HG03135 (cell line): ENCODE measurements at regions not wholly inside any gene's neighbourhood (a gene's known extent, or its start where the extent isn't known, plus 50 kb on each side); places are given as distances from the start of the nearest gene placed in this dataset.

Source experiments
- ATAC-seq: cut with Tn5 transposase; IDR thresholded peaks from one replicate; pipeline ENCODE4 v1.9.1; 2021; ENCODE audit warnings: mild to moderate bottlenecking, moderate library complexity; ENCODE audit not compliant: unreplicated experiment

DNA sequence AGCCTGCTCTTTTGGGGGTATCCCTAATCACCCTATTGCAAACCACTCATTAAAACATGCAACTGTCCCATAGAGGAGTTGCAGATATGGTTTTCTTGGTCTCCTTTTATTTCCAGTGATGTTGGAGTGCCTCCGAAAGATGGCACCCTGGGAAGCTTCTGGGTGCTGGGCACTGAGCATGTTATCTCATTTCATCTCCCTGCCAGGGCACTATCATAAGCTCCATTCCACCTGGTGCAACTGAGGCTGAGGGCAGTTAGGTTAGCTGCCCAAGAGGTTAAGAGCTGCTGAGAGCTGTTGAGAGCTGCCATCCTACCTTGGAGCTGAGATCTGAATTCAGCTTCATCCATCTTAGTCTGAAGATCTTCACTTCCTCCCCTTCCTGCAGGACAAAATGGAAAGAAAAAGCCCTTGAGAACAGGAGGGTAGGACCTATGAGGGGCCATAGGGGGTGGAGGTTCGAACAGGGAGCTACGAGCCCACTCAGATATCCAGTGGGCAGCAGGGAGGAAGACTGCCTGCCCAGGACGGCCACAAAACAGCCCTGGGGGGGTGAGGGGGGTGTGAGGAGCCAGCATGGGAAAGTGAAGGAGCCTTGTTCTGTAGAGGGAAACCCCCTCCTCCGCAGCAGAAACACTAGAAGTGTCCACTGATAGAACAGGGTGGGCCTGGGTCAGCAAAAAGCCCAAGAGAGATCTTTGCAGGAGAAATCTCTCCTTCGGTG lies 202.5 kb downstream of the ZFP36L2 start:
- ATAC-seq: no peak

DNA sequence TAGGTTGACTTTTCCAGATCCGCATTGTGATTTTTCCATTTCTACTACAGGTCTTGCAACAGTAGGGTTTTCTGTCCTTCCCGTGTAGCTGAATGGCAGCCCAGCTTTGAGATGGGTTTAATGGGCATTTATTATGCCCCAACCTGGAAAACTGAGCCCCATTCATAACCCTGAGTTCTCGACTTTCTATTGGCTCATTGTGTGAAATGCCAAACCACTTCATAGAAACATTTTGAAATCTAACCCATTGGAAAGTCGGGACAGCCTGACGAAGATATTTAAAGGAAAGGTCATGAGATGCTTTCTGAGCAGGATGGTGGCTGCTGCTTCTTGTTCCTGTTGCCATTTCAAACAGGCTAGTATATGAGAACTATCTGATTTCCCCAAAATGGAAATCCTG lies 203.5 kb downstream of the ZFP36L2 start:
- ATAC-seq: no peak

DNA sequence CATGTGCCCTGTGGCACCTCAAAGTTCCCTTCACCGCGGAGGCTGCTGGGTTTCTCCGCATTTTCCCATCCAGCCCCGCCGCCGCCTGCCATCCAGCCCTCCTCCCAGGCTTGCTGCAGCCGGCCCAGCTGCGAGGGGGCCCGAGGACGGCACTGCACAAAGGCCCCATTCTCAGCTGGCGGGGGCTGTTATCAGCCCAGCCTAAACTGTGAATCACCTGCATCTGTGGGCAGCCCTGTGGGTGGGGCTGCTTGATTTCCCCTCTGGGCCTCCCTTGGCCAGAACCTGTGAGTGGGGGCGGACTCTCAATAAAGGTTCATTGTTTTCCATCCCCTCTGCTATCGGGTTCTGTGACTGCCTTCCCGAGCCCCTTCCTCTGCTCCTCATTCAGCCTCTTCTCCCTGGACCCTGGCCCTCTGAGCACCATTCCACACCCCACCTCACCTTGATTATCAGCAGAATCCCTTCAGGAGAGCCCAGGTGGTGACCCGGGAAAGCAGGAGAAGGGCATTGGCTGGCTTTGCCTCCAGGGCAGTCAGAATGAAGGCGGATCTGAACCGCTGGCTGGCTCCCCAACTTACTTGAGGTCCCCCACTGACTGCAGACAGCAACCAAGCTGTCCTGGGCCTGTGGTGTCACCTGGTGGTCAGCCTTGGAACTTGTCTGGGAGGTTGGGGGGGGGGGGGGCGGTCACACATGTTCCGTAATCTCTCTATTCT lies 204.5 kb downstream of the ZFP36L2 start:
- ATAC-seq: no peak

DNA sequence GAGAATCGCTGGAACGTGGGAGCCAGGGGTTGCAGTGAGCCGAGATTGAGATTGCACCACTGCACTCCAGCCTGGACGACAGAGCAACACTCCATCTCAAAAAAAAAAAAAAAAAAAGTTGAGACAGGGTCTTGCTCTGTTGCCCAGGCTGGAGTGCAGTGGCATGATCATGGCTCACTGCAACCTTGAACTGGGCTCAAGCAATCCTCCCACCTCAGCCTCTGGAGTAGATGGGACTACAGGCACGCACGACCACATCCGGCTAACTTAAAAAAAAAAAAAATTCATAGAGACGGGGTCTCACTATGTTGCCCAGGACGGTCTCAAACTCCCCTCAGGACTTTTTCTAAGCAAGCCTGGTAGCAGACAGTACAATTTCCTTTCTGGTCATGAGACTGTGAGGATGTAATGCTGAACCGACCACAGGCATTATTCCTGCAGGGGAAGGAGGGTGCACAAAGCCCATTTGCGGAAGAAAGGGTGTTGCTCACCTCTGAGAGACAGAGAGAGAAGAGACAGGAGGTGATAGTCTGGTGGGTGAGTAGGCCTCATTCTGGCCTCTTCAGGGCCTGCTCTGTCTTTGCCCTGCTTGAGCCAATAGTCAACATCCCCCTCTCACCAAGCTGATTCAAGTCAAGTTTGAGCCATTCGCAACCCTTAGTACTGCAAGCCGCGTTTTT lies 205.3 kb downstream of the ZFP36L2 start:
- ATAC-seq: no peak

DNA sequence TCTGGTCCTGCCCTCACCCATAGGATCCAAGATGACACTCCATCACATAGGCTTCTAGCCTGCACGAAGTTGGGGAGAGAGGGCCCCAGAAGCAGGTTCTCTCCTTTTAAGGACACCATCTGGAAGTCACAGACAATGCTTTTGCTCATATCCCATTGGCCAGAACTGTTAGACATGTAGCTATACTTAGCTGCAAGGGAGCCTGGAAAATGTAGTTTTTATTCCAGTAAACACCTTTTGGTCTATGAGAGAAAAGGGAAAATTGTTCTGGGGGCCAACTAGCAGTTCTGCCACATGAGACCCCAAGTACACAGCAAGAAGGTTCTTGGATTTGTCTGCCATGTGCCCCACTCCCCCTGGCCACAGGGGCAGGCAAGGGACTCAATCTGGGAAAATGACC lies 206.1 kb downstream of the ZFP36L2 start:
- ATAC-seq: no peak

DNA sequence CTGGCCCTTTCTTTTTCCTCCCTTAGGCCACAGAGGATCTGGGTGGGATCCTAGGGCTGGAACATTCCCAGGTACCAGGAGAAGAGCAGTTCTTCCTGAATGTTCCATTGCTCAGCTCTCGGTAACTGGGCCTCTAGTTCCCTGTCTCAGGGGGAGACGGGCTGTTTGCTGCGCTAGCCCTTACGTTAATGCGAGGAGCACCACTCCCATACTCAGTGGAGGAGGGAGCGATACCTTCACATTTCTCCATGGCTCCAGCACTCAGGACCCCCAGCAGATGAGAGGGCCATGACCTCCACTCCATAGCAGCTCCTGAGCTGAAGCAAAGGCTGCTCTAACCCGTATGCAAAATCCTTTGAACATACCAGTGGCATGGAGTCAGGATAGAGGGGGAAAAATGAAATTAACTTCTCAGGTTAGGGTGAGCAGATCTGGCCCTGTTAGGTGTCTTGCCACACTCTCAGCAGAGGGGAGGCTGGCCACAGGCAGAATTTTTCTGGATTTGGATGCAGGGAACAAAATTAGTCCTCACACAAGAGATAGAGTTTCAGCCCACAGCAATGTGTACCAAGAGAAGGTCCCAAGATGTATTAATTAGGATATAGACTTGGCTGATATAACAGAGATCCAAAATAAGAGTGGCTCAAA lies 206.7 kb downstream of the ZFP36L2 start:
- no peak for ATAC-seq

DNA sequence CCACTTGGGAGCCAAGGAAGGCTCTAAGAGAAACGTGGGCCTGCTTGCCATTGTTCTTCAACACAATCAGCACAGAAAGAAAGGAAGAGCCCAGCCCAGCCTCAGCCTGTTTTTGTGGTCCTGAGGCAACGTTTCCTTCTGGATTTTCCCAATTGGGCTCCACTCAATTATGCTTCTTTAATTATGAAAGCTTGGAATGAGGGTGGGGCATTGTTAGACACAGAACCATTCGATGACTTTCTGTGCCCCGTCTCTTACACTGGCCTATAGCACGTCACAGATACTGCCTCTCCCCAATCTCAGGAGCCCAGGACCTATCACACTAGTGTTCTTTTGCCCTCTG lies 207.4 kb downstream of the ZFP36L2 start:
- no peak for ATAC-seq

DNA sequence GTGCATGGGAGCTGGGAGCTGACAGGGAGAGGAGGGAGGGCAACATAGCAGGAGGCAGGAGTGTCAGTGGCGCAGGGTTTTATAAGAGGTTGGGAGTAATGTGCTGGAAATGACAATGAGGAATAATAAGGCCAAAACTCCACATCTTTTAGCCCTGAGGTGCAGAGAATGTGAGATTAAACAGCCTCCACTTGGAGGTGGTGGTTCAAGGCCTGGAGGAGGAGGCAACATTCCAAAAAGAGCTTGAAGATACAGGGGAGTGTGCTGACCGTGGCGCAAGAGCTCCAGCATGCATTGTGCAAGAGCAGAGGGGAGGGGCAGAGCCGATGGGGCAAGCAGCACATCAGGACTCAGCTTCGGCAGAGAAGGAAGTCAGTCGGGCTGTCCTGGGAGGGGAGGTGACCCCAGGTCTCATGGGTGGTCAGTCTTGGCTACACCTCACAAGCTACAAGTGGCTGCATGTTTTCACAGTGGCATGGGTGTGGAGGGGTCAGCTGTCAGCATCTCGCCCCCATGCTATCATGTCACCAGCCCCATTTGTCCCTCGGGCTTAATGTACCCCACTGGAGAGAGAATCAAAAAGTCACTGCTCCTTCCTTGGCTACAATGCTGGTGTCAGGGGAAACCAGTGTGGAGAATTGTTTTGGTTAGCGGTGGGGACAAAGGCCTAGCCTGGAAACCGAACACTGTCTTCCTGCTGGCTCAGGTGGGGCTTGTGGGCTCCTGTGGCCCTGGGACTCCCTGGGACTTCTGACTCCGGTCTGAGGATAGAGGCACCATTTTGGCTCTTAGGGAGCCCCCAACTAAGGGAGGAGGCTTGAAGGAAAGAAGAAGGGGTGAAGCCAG lies 208.0 kb downstream of the ZFP36L2 start:
- no peak for ATAC-seq

DNA sequence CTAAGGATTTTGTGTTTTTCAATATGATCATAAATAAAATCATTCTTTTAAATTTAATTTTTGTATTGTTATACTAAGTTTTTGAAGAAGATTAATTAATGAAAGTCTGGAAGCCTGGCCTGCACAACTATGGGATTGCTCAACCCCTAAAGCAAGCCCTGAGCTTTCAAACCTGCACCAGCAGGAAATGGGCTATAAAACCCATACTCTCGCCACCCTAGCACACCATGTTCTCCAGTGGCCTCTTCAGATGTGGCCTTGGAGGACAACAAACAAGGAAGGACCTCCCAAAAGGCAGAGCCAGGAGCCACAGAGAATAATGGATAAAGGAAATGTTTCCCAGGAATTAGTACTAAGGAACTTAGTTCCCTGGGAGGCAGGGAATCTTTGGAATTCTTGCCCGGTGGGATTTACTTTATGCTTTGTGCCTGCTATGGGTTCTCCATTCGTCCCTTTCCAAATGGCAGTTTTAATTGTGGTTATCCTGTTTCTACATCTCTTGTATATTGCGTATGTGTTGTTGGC lies 212.5 kb downstream of the ZFP36L2 start:
- ATAC-seq: no peak

DNA sequence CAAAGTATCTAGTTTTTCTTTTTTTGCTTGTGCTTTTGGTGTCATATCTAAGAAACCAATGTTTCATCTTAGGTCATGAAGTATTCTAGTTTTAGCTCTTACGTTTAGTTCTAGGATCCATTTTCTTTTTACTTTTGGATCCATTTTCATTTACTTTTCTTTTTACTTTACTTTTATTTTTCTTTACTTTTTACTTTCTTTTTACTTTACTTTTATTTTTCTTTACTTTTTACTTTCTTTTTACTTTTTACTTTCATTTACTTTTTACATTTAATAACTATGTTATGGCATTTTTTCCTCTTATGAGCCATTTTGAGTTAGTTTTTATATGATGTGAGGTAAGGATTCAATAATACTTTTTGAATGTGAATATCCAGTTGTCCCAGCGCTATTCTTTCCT lies 213.4 kb downstream of the ZFP36L2 start:
- no peak for ATAC-seq

DNA sequence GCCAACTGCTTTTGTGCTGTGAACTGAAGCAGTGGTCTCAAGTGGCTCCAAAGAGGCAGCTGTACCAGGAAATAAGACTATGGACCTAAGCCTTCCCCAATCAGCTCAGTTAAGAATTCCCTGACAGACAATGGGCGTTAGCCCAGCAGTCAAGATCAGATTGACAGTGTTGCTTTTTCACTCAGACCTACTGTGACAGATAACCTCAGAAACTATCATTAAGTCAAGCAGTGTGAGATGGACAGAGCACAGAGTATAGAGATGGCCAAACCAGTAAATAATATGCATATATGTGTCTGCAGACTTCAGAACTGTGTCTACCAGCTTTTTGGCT lies 215.3 kb downstream of the ZFP36L2 start:
- no peak for ATAC-seq

DNA sequence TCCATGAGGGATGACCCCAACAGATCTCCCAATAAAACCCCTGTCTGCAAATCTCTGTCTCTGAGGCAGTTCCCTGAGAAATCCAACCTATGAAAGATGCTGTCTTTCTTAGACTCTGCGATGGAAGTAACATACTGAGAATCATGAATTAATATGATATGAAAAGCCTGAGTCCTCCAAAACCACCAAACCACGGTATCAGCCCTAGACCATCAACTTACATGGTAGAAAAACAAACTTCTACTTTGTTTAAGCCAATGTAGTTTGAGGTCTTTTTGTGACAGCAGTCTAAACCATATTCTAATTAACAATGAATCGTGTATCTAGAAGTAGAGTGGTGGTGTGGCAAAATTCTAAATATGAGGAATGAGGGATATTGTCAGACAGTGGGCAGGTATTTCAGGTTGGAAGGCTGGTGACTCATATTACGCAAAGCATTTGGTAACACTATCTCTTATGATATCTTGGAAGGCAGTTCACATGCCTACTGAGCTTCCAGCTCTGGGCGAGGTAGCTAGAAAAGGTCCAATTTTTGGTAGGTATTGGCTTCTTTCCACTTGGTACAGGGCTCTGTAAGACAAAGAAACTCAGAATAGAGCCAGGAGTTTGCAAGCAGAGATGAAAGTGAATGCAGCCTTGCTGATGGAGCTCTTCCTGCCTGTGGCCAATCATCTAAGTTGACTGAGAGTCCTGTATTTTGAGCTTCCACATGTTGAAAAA lies 215.8 kb downstream of the ZFP36L2 start:
- no peak for ATAC-seq

DNA sequence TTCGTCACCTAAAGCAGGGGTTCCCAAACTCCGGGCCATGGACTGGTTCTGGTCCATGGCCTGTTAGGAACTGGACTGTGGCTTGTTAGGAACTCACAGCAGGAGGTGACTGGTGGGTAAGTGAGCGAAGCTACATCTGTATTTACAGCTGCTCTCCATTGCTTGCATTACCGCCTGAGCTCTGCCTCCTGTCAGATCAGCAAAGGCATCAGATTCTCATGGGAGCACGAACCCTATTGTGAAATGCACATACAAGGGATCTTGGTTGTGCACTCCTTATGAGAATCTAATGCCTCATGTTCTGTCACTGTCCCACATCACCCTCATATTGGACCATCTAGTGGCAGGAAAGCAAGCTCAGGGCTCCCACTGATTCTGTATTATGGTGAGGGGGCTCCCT lies 217.0 kb downstream of the ZFP36L2 start:
- ATAC-seq: no peak

DNA sequence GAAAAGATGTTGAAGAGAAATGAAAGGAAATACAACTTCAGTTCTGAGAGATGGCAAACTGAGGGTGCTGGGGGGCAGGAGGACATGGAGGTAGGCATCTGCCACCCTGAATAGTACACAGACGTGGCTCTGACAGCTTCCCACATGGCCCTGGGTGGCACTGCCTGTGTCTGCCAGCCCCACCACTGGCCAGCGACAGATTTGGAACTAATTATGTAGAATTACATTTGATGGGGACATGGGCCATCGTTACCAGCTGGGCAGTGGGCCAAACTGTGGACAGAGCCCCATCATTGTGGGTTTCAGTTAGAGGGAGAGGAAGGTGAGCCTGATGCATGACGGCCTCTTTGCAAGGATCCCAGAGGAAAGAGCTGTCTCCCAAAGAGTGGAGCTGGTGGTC lies 216.0 kb upstream of the HAAO start:
- ATAC-seq: no peak

DNA sequence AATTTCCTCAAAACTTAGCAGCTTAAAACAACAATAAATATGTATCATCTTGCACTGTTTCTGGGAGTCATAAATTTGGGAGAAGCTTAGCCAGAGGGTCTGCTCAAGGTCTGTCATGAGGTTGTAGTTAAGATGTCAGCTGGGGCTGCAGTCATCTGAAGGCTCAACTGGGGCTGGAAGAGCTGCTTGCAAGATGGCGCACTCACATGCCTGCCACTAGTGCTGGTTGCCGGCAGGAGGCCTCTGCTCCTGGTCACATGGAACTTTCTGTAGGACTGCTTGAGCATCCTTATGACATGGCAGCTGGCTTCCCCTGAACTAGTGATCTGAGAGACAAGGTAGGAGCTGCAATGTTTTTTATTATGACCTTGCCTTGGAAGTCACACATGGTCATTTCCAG lies 215.5 kb upstream of the HAAO start:
- no peak for ATAC-seq

DNA sequence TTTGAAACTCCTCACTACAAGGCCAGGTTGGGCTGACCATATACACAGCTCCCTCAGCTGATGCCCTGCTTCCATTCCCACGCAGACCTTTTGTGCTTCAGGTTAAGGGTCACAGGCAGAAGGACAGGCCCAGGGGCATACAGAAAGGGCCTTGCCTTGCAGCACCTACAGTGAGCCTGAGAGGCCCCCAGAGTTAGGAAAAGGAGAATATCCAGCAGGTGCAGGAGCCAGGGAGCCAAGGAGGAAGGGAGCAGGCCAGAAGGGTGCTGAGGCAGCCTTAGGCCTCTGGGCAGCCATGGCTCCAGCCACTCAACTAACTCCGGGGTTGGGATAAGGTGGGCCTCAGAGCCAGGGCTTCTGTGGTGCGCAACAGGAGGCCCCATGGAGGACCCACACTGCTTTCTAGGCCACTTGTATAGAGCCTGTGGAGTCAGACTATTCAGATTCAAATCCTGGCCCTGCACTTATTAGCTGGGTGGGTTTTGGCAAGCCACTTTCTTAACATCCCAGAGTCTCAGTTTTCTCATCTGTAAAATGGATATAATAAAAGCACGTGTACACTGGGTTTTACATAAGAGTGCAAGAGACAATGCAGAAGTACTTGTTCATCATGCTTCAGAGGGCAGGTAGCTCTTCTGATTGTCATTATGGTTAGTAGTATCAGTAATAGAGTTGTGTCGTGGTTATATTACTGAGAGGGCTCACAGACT lies 214.6 kb upstream of the HAAO start:
- no peak for ATAC-seq

DNA sequence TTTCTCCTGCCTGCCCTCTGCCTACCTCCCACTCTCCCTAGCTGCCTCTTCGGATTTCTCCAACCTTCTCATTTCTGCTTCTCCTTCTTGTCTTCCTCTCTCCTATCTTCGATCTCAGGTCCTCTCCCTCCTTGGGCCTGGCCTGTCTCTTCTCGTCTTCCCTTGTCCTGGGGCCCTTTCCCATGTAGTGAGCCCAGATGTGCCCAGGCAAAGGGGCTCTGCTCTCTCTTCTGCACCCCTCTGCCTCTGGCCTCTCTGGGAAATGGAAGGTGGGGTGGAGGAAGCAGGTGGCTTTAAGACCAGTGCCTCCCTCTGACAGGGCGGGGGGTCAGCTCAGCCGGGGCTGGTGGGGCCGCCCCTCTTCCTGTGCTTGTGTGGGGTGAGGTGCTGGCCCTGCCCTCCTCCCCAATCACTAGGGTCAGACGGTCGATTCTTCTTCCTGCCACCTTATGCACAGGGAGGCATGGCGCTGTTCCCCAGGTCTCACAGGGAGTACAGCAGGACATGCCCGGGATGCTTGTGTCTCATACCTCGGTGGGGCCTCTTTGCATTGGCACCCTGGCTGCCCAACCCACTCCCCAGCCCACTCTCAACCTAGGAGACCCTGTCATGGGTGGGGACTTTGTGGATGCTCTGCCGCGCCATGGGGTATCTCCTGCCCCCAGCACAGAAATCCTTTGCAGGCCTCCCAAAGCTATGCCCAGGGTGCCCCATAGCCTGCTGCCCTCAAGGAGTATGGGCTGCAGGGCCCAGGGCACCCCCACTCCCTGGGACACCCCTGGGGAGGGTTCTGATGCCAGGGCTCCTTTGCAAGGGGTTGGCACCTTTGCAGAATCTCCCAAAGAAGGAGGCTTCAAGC lies 213.8 kb upstream of the HAAO start:
- ATAC-seq: no peak

DNA sequence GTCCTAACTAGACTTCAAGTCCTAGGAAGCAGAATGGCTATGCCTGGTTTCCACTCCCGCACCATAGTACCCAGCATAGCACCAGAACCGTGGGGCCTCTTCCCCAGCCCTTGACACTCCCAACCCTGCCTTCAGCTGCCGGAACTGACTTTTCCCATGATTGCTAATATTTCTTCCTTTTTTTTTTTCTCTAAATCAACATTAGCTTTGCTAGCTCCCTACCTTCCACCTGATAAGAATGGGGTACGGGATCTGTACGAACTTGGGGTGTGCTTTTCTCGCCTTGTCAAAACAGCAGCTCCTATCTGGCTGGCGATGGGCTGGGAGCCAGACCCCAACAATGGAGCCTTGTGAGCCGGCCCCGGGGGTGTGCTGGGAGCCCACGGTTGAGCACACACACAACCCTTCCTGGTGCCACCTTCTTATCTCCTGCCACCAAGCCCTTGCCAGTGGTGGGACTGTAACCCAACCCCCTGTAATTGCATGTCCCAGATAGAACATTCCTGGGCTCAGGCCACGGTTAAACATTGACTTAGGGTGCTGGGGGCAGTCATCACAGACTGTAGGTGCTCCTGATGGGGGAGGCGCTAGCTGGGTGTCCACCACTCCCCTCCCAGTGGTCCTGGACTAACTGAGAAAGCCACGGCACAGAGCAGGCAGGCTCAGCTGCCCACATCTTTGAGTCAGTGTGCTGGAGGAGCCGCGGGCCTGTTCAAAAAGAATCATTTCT lies 213.0 kb upstream of the HAAO start:
- ATAC-seq: no peak
